ENCODE measurements at regions not wholly inside any gene's neighbourhood (a gene's known extent, or its start where the extent isn't known, plus 50 kb on each side); places are given as distances from the start of the nearest gene placed in this dataset.
A peak's percentile ranks its signal among the peaks of the same experiment; 100 is the strongest.

GRCh38 chr14:76974365-76974764 is 54.1 kb downstream of the IRF2BPL start:
- no peak for DNase-seq

GRCh38 chr14:76971549-76971948 is 57.0 kb downstream of the IRF2BPL start:
- no peak for DNase-seq

- no peak for DNase-seq
These were observed 59.9 kb downstream of the IRF2BPL start for GRCh38 chr14:76968621-76969063.

- DNase-seq: no peak
These were observed 60.7 kb downstream of the IRF2BPL start for GRCh38 chr14:76967788-76968187.

- no peak for DNase-seq
These were observed 63.3 kb downstream of the IRF2BPL start for GRCh38 chr14:76965232-76965631.

- DNase-seq: no peak
These were observed 63.8 kb downstream of the IRF2BPL start for GRCh38 chr14:76964695-76965094.

- DNase-seq: no peak
These were observed 65.1 kb downstream of the IRF2BPL start for GRCh38 chr14:76963372-76963771.

GRCh38 chr14:76962303-76962660 is 66.2 kb downstream of the IRF2BPL start:
- DNase-seq: no peak

GRCh38 chr14:76961631-76962302 is 66.7 kb downstream of the IRF2BPL start:
- peak; percentile 99 for DNase-seq

GRCh38 chr14:76958980-76959710 is 69.4 kb downstream of the IRF2BPL start:
- DNase-seq: peak; percentile 35

GRCh38 chr14:76958020-76958979 is 70.2 kb downstream of the IRF2BPL start:
- no peak for DNase-seq

- DNase-seq: peak; percentile 31
These were observed 71.2 kb downstream of the IRF2BPL start for GRCh38 chr14:76957224-76957891.

GRCh38 chr14:76956316-76957090 is 72.0 kb downstream of the IRF2BPL start:
- peak; percentile 95 for DNase-seq

GRCh38 chr14:76955575-76956315 is 72.8 kb downstream of the IRF2BPL start:
- DNase-seq: peak; percentile 81

- DNase-seq: no peak
These were observed 73.9 kb downstream of the IRF2BPL start for GRCh38 chr14:76954394-76955190.

GRCh38 chr14:76953311-76953945 is 75.1 kb downstream of the IRF2BPL start:
- peak; percentile 69 for DNase-seq

- no peak for DNase-seq
These were observed 77.3 kb downstream of the IRF2BPL start for GRCh38 chr14:76951166-76951565.

- DNase-seq: no peak
These were observed 78.2 kb downstream of the IRF2BPL start for GRCh38 chr14:76950055-76951020.

- no peak for DNase-seq
These were observed 79.5 kb downstream of the IRF2BPL start for GRCh38 chr14:76948976-76949375.
